ENCODE measurements at regions not wholly inside any gene's neighbourhood (a gene's known extent, or its start where the extent isn't known, plus 50 kb on each side); places are given as distances from the start of the nearest gene placed in this dataset.

DNA sequence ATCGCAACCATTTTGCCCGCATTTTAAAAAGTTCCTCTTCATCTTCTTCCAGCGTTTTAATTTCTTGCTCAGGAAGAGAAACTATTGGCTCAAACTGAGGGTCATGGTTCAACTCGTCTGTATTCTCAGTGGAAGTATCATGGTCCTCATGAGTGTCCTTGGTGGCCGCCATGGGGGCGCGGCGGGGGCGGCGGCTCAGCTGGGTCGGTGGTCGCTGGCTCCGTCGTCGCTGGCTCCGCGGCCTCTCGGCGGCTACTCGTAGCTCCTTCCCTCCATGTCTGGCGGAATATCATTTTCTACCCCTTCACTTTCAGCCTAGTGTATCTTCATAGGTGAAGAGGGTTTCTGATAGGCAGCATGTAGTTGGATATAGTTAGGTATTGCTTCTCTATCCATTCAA lies 492.0 kb upstream of the MAGEB18 start:
- no peak overlapping the region for H3K27ac ChIP-seq (ENCODE audit: low read length)
- H3K9me3 ChIP-seq (ENCODE audit: low read length): no peaks in the 10 kb centered on the region
- H4K20me1 ChIP-seq (ENCODE audit: low read length): no peaks in the 10 kb centered on the region
- H3K9ac ChIP-seq (ENCODE audit: low read length): no peak overlapping the region
- no peaks in the 10 kb centered on the region for H3K27me3 ChIP-seq (ENCODE audit: low read length)
- H3F3A ChIP-seq (ENCODE audit: low read length, unreplicated experiment): no peaks in the 10 kb centered on the region
- no peak overlapping the region for H3K4me2 ChIP-seq (ENCODE audit: low read length)
- ATAC-seq (no peak), DNase-seq (no peak)
- POLR2A ChIA-PET (ENCODE audit: unreplicated experiment): no interaction called here
- no peaks in the 10 kb centered on the region for H3K36me3 ChIP-seq (ENCODE audit: low read depth, low read length)
- TF ChIP-seq EZH2 (IDR thresholded peaks at IDR 0.05; ENCODE audit: low read length, unreplicated experiment): no peak
- TF ChIP-seq EZH2phosphoT487 (IDR thresholded peaks at IDR 0.05; ENCODE audit: borderline replicate concordance, low read length): no peak
- TF ChIP-seq, protein P1, sequence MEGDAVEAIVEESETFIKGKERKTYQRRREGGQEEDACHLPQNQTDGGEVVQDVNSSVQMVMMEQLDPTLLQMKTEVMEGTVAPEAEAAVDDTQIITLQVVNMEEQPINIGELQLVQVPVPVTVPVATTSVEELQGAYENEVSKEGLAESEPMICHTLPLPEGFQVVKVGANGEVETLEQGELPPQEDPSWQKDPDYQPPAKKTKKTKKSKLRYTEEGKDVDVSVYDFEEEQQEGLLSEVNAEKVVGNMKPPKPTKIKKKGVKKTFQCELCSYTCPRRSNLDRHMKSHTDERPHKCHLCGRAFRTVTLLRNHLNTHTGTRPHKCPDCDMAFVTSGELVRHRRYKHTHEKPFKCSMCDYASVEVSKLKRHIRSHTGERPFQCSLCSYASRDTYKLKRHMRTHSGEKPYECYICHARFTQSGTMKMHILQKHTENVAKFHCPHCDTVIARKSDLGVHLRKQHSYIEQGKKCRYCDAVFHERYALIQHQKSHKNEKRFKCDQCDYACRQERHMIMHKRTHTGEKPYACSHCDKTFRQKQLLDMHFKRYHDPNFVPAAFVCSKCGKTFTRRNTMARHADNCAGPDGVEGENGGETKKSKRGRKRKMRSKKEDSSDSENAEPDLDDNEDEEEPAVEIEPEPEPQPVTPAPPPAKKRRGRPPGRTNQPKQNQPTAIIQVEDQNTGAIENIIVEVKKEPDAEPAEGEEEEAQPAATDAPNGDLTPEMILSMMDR (conservative IDR thresholded peaks at IDR 0.05; ENCODE audit: low read depth, low read length): no peak
- intact Hi-C loops (cut with micrococcal nuclease): no loop called here
- BruUV-seq (replicated peaks): no TSS peak
- no peaks in the 10 kb centered on the region for H3K9me2 ChIP-seq (replicated peaks; ENCODE audit: low read length)
- no peaks in the 10 kb centered on the region for H3K79me2 ChIP-seq (ENCODE audit: low read length)
- no peaks in the 10 kb centered on the region for H3K4me1 ChIP-seq (ENCODE audit: insufficient read depth, low read length)
- CTCF ChIA-PET: no interaction called here
- H2AFZ ChIP-seq (ENCODE audit: low read length): no peak overlapping the region
- H3K4me3 ChIP-seq (ENCODE audit: low read length): no peak overlapping the region

DNA sequence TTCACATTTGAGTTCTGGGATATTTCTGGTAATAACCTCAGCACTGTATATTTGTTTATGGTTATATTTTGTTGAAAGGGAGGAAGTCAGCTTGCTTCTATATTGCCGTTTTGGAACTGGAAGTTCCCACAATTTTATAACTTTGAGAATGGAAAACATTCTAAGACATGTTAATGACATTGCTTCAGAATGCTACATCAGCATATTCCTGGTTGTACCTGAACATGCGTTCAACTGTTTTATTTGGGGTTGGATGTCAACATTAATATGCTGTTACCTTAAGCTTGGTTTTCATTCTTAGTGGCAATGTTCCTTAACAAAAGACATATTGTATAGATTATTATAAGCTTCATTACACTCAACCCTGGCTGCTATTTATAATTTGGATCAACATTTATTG lies 489.4 kb upstream of the MAGEB18 start:
- Histone ChIP-seq H3F3A (ENCODE audit: low read length, unreplicated experiment) (no peaks in the 10 kb centered on the region), H3K27ac (ENCODE audit: low read length) (no peak overlapping the region), H4K20me1 (ENCODE audit: low read length) (no peaks in the 10 kb centered on the region), H3K4me2 (ENCODE audit: low read length) (no peak overlapping the region), H3K9ac (ENCODE audit: low read length) (no peak overlapping the region), H3K4me3 (ENCODE audit: low read length) (no peak overlapping the region), H2AFZ (ENCODE audit: low read length) (no peak overlapping the region), H3K79me2 (ENCODE audit: low read length) (no peaks in the 10 kb centered on the region), H3K36me3 (ENCODE audit: low read depth, low read length) (no peaks in the 10 kb centered on the region), H3K27me3 (ENCODE audit: low read length) (no peaks in the 10 kb centered on the region), H3K4me1 (ENCODE audit: insufficient read depth, low read length) (no peaks in the 10 kb centered on the region), H3K9me3 (ENCODE audit: low read length) (no peaks in the 10 kb centered on the region), H3K9me2 (replicated peaks; ENCODE audit: low read length) (no peaks in the 10 kb centered on the region)
- no TSS peak for BruUV-seq (replicated peaks)
- intact Hi-C loops (cut with micrococcal nuclease): no loop called here
- no peak for DNase-seq
- ChIA-PET POLR2A (ENCODE audit: unreplicated experiment) (no interaction called here), CTCF (no interaction called here)
- TF ChIP-seq, protein P1 (conservative IDR thresholded peaks at IDR 0.05; ENCODE audit: low read depth, low read length): no peak
- no peak for ATAC-seq

DNA sequence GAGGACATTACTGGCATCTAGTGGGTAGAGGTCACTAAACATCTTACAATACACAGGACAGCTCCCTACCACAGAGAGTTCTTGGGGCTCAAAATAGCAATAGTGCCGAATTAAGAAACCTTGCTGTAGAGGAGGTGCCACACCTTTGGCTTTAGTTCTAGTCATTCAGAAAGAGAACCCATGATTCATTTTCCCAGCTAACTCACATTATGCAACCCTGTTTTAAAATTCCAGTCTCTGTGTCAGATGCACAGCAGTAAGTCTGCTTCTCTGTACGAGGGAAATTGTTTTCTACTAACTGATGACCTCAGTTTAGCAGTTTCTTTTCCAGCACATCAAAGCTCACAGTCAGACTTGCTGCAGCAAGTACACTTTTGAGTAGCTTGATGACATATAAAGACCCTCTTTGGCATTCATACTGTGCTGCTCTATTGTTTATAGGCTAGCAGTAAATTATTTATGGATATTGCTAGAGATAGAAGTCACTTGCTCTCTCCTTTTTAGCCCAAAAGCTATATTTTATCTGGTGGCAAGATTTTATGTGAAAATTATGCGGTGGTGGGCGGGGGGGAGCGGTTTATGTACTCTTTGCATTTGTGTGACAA lies 487.8 kb upstream of the MAGEB18 start:
- H3K9ac ChIP-seq (ENCODE audit: low read length): no peak overlapping the region
- H3K4me2 ChIP-seq (ENCODE audit: low read length): no peak overlapping the region
- intact Hi-C loops (cut with micrococcal nuclease): no loop called here
- no peak overlapping the region for H2AFZ ChIP-seq (ENCODE audit: low read length)
- DNase-seq: no peak
- no peaks in the 10 kb centered on the region for H3K79me2 ChIP-seq (ENCODE audit: low read length)
- H3K27me3 ChIP-seq (ENCODE audit: low read length): no peaks in the 10 kb centered on the region
- no peak overlapping the region for H3K27ac ChIP-seq (ENCODE audit: low read length)
- no peaks in the 10 kb centered on the region for H3K9me3 ChIP-seq (ENCODE audit: low read length)
- BruUV-seq (replicated peaks): no TSS peak
- no peak for TF ChIP-seq EZH2 (IDR thresholded peaks at IDR 0.05; ENCODE audit: low read length, unreplicated experiment)
- no peak for TF ChIP-seq EZH2phosphoT487 (IDR thresholded peaks at IDR 0.05; ENCODE audit: borderline replicate concordance, low read length)
- TF ChIP-seq, protein P1 (conservative IDR thresholded peaks at IDR 0.05; ENCODE audit: low read depth, low read length): no peak
- H3K4me3 ChIP-seq (ENCODE audit: low read length): no peak overlapping the region
- no peak for ATAC-seq
- H3K9me2 ChIP-seq (replicated peaks; ENCODE audit: low read length): no peaks in the 10 kb centered on the region
- H4K20me1 ChIP-seq (ENCODE audit: low read length): no peaks in the 10 kb centered on the region
- ChIA-PET POLR2A (ENCODE audit: unreplicated experiment) (no interaction called here), CTCF (no interaction called here)
- no peaks in the 10 kb centered on the region for H3K36me3 ChIP-seq (ENCODE audit: low read depth, low read length)
- no peaks in the 10 kb centered on the region for H3F3A ChIP-seq (ENCODE audit: low read length, unreplicated experiment)
- H3K4me1 ChIP-seq (ENCODE audit: insufficient read depth, low read length): no peaks in the 10 kb centered on the region
